ENCODE measurements at regions not wholly inside any gene's neighbourhood (a gene's known extent, or its start where the extent isn't known, plus 50 kb on each side); places are given as distances from the start of the nearest gene placed in this dataset.

DNA sequence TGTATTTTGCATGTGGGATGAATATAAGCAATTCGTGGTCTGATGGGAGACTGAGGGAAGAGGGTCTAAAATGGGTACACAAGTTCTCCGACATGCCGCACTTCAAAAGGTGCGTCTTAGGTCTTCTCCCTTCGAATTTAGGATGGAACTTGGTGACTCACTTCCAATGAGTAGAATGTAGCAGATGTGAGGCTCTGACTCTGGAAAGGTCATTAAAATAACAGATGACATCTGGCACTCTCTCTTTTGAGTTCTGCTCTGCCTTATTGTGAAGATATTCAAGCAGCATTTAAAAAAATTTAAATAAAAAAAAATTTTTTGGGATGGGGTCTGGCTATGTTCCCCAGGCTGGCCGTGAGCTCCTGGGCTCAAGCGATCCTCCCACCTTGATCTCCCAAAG, 92.7 kb downstream of the TMEM100 start:
- H3K9ac ChIP-seq (ENCODE audit: low read depth, low read length, poor library complexity, severe bottlenecking): no peak overlapping the region
- no peaks in the 10 kb centered on the region for H3K4me1 ChIP-seq (ENCODE audit: insufficient read depth, low read length, poor library complexity, severe bottlenecking)
- TF ChIP-seq EZH2phosphoT487 (IDR thresholded peaks at IDR 0.05; ENCODE audit: borderline replicate concordance): no peak
- TF ChIP-seq, protein P1, sequence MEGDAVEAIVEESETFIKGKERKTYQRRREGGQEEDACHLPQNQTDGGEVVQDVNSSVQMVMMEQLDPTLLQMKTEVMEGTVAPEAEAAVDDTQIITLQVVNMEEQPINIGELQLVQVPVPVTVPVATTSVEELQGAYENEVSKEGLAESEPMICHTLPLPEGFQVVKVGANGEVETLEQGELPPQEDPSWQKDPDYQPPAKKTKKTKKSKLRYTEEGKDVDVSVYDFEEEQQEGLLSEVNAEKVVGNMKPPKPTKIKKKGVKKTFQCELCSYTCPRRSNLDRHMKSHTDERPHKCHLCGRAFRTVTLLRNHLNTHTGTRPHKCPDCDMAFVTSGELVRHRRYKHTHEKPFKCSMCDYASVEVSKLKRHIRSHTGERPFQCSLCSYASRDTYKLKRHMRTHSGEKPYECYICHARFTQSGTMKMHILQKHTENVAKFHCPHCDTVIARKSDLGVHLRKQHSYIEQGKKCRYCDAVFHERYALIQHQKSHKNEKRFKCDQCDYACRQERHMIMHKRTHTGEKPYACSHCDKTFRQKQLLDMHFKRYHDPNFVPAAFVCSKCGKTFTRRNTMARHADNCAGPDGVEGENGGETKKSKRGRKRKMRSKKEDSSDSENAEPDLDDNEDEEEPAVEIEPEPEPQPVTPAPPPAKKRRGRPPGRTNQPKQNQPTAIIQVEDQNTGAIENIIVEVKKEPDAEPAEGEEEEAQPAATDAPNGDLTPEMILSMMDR (conservative IDR thresholded peaks at IDR 0.05; ENCODE audit: low read length): no peak
- H3K27me3 ChIP-seq (ENCODE audit: insufficient read depth, low read length, poor library complexity, severe bottlenecking): no peaks in the 10 kb centered on the region
- no peak overlapping the region for H2AFZ ChIP-seq (ENCODE audit: low read length)
- no peak overlapping the region for H3K4me3 ChIP-seq (ENCODE audit: low read length, poor library complexity, severe bottlenecking)
- no peaks in the 10 kb centered on the region for H4K20me1 ChIP-seq (ENCODE audit: insufficient read depth, low read length, poor library complexity, severe bottlenecking)
- no peaks in the 10 kb centered on the region for H3K9me3 ChIP-seq (ENCODE audit: insufficient read depth, low read depth, low read length)
- no peak overlapping the region for H3K4me2 ChIP-seq (ENCODE audit: low read depth, low read length, poor library complexity, severe bottlenecking)
- H3K36me3 ChIP-seq (ENCODE audit: insufficient read depth, low read length): no peaks in the 10 kb centered on the region
- H3F3A ChIP-seq (ENCODE audit: low read depth): no peaks in the 10 kb centered on the region
- H3K79me2 ChIP-seq (ENCODE audit: insufficient read depth, low read length): no peaks in the 10 kb centered on the region
- no peaks in the 10 kb centered on the region for H3K9me2 ChIP-seq (replicated peaks; ENCODE audit: low read depth, low read length)

DNA sequence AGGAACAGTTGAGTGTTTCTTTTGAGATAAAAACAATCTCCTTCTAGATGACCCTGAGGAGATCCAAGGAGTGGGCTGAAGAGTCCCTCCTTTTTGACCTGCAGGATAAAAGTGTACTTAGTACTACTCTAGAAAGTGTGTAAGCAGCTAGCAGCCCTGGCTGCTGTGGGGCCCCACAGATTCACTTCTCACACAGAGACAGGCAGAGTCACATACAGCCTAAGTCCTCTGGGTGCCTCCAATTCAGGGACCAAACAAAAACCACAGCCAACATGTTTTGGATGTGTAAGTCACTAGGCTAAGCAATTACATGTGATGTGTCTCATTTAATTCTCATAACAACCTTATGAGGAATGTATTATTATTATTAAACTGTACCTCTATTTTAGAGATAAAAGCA, 97.1 kb downstream of the TMEM100 start:
- no peaks in the 10 kb centered on the region for H3K27me3 ChIP-seq (ENCODE audit: insufficient read depth, low read length, poor library complexity, severe bottlenecking)
- H2AFZ ChIP-seq (ENCODE audit: low read length): no peak overlapping the region
- H3F3A ChIP-seq (ENCODE audit: low read depth): no peaks in the 10 kb centered on the region
- H3K4me3 ChIP-seq (ENCODE audit: low read length, poor library complexity, severe bottlenecking): no peak overlapping the region
- H3K9me3 ChIP-seq (ENCODE audit: insufficient read depth, low read depth, low read length): no peaks in the 10 kb centered on the region
- H3K79me2 ChIP-seq (ENCODE audit: insufficient read depth, low read length): no peaks in the 10 kb centered on the region
- H3K9ac ChIP-seq (ENCODE audit: low read depth, low read length, poor library complexity, severe bottlenecking): no peak overlapping the region
- H3K36me3 ChIP-seq (ENCODE audit: insufficient read depth, low read length): no peaks in the 10 kb centered on the region
- H4K20me1 ChIP-seq (ENCODE audit: insufficient read depth, low read length, poor library complexity, severe bottlenecking): no peaks in the 10 kb centered on the region
- H3K4me1 ChIP-seq (ENCODE audit: insufficient read depth, low read length, poor library complexity, severe bottlenecking): no peaks in the 10 kb centered on the region
- H3K9me2 ChIP-seq (replicated peaks; ENCODE audit: low read depth, low read length): no peaks in the 10 kb centered on the region
- TF ChIP-seq, protein P1 (conservative IDR thresholded peaks at IDR 0.05; ENCODE audit: low read length): no peak
- TF ChIP-seq EZH2phosphoT487 (IDR thresholded peaks at IDR 0.05; ENCODE audit: borderline replicate concordance): no peak
- H3K4me2 ChIP-seq (ENCODE audit: low read depth, low read length, poor library complexity, severe bottlenecking): no peak overlapping the region

- Histone ChIP-seq H3K9me3 (ENCODE audit: insufficient read depth, low read depth, low read length) (no peaks in the 10 kb centered on the region), H3K4me2 (ENCODE audit: low read depth, low read length, poor library complexity, severe bottlenecking) (no peak overlapping the region), H2AFZ (ENCODE audit: low read length) (no peak overlapping the region), H3K9me2 (replicated peaks; ENCODE audit: low read depth, low read length) (no peaks in the 10 kb centered on the region), H4K20me1 (ENCODE audit: insufficient read depth, low read length, poor library complexity, severe bottlenecking) (no peaks in the 10 kb centered on the region), H3F3A (ENCODE audit: low read depth) (no peaks in the 10 kb centered on the region), H3K9ac (ENCODE audit: low read depth, low read length, poor library complexity, severe bottlenecking) (no peak overlapping the region), H3K79me2 (ENCODE audit: insufficient read depth, low read length) (no peaks in the 10 kb centered on the region), H3K4me1 (ENCODE audit: insufficient read depth, low read length, poor library complexity, severe bottlenecking) (no peaks in the 10 kb centered on the region), H3K27me3 (ENCODE audit: insufficient read depth, low read length, poor library complexity, severe bottlenecking) (no peaks in the 10 kb centered on the region), H3K36me3 (ENCODE audit: insufficient read depth, low read length) (no peaks in the 10 kb centered on the region), H3K4me3 (ENCODE audit: low read length, poor library complexity, severe bottlenecking) (no peak overlapping the region)
- TF ChIP-seq EZH2phosphoT487 (IDR thresholded peaks at IDR 0.05; ENCODE audit: borderline replicate concordance): no peak
- TF ChIP-seq, protein P1 (conservative IDR thresholded peaks at IDR 0.05; ENCODE audit: low read length): no peak
Measured at GRCh38 chr17:55624772-55625433, 97.8 kb downstream of the TMEM100 start.
